ENCODE measurements at regions not wholly inside any gene's neighbourhood (a gene's known extent, or its start where the extent isn't known, plus 50 kb on each side); places are given as distances from the start of the nearest gene placed in this dataset.
"Not testable (repeated sequence)": the region's sequence is repeated elsewhere in the genome, so short reads cannot be mapped to it uniquely, and the experiment has no call there.

DNA sequence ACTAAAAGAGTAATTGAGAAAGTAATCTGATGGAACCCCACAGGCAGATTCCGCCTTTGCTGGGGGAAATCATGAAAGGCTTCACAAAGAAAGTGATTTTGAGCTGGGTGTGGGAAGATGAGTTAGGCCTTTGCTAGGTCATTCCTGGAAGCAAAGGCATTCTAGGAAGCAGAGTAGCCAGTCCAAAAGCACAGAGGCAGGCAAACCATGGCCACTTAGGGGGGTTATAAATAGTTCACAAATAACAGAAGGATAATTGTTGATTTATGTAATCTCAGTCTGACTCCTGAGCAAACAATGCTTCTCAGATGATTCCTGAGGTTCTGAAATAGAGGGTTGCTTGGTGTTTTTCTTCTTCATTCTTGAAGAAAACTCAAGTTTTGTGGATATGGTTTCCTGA is 576.3 kb downstream of the NTRK3 start:
- intact Hi-C loops (cut with micrococcal nuclease) = no loop called here
- CTCF ChIA-PET = no interaction called here
- TF ChIP-seq, protein P1, sequence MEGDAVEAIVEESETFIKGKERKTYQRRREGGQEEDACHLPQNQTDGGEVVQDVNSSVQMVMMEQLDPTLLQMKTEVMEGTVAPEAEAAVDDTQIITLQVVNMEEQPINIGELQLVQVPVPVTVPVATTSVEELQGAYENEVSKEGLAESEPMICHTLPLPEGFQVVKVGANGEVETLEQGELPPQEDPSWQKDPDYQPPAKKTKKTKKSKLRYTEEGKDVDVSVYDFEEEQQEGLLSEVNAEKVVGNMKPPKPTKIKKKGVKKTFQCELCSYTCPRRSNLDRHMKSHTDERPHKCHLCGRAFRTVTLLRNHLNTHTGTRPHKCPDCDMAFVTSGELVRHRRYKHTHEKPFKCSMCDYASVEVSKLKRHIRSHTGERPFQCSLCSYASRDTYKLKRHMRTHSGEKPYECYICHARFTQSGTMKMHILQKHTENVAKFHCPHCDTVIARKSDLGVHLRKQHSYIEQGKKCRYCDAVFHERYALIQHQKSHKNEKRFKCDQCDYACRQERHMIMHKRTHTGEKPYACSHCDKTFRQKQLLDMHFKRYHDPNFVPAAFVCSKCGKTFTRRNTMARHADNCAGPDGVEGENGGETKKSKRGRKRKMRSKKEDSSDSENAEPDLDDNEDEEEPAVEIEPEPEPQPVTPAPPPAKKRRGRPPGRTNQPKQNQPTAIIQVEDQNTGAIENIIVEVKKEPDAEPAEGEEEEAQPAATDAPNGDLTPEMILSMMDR (IDR thresholded peaks at IDR 0.05) = no peak
- no peak for ATAC-seq
- peaks cover 15% of the 10 kb centered on the region for H3K9me3 Mint-ChIP-seq
- POLR2A ChIA-PET = no interaction called here
- no peaks in the 10 kb centered on the region for H3K27me3 Mint-ChIP-seq
- H3K4me1 Mint-ChIP-seq (ENCODE audit: low read depth) = no peaks in the 10 kb centered on the region
- no peak overlapping the region for H3K27ac Mint-ChIP-seq
- H3K36me3 Mint-ChIP-seq (ENCODE audit: low read depth) = no peaks in the 10 kb centered on the region
- H3K4me3 Mint-ChIP-seq = no peak overlapping the region
- no peak for DNase-seq

DNA sequence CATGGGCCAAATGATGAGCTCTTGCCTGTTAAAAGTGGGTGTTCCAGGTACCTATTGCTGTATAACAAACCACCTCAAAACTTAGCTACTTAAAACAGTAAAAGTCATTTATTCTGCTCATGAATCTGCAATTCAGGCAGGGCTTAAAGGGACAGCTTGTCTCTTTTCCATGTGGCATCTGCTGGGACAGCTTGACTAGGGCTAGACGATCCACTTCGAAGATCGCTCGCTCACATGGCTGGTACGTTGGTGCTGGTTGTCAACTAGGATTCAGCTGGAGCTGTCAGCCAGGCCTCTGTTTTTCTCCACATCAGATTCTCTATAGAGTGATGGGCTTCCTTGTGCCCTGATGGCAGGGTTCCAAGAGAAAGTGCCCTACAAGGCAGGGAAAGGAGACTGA is 581.3 kb downstream of the NTRK3 start:
- Mint-ChIP-seq H3K27ac (no peak overlapping the region), H3K4me3 (no peak overlapping the region), H3K9me3 (peaks cover 10% of the 10 kb centered on the region), H3K27me3 (no peaks in the 10 kb centered on the region), H3K4me1 (ENCODE audit: low read depth) (no peaks in the 10 kb centered on the region), H3K36me3 (ENCODE audit: low read depth) (no peaks in the 10 kb centered on the region)
- POLR2A ChIA-PET = no interaction called here
- no peak for DNase-seq
- CTCF ChIA-PET = no interaction called here
- TF ChIP-seq, protein P1 (IDR thresholded peaks at IDR 0.05) = no peak
- ATAC-seq = no peak
- intact Hi-C loops (cut with micrococcal nuclease) = no loop called here

DNA sequence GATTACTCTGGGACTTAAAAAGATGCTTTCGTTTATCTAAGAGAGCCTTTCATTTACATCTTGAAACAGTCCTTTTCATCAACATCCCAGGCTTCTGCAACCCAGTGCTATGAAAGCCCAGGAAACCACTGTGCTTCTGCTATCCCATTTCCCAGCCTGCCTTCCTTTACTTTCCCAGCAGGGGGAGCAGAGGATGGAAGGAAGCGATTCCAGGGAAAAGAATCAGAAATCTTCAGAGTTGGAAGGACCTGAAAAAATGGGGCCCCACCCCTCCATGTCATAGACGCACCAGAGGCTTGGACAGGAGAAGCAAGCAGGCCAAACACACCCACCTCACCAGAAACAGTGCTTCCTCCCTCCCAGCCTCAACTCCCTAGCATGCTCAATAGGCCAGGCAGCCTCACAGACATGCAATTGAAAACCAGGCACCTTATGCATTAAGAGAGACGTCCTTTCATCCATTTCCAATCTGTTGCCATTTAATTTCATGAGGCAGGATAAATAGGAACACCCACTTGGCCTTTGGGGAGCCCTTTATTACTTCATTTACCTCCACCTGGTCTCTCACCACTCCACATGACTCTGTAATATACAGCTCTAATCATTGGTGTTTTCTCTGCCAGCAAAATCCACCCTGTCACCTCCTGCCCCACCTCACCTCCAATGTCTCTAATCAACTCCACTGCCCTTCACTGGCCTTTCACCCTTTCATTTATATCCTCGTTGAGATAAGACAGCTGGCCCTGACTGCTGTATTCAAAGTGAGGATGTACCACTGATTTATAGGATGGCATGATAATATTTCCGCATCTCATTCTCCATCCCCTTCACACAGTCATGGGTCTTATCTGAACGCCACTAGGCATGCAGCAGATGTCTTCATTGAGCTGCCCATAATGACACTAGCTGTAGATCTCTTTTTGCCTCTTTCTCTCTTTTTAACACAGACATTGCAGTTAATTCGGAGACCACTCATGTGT is 583.9 kb downstream of the NTRK3 start:
- H3K27me3 Mint-ChIP-seq = no peaks in the 10 kb centered on the region
- ChIA-PET POLR2A (no interaction called here), CTCF (no interaction called here)
- DNase-seq (no peak), ATAC-seq (no peak)
- no peaks in the 10 kb centered on the region for H3K4me1 Mint-ChIP-seq (ENCODE audit: low read depth)
- intact Hi-C loops (cut with micrococcal nuclease) = no loop called here
- no peak overlapping the region for H3K4me3 Mint-ChIP-seq
- TF ChIP-seq, protein P1 (IDR thresholded peaks at IDR 0.05) = no peak
- no peak overlapping the region for H3K27ac Mint-ChIP-seq
- no peaks in the 10 kb centered on the region for H3K36me3 Mint-ChIP-seq (ENCODE audit: low read depth)
- peaks cover 19% of the 10 kb centered on the region for H3K9me3 Mint-ChIP-seq

DNA sequence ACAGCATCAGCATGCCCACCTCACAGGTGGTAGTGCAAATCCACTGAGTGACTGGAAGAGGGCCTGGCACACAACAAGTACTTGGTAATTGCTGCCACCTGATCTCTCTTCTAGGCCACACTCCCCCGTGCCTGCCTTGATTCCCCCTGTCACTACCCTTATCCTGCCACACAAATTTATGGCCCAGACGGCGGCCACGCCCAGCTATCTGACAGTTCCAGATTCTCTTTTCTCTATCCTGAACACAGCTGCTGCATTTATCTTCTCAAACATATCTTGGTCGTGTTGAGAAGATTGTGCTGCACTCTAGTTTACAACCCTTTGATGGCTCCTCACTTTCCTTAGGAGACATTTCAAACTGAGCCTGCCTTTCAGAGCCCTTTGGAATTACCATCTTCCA is 585.2 kb downstream of the NTRK3 start:
- ChIA-PET POLR2A (no interaction called here), CTCF (no interaction called here)
- TF ChIP-seq, protein P1 (IDR thresholded peaks at IDR 0.05) = no peak
- intact Hi-C loops (cut with micrococcal nuclease) = no loop called here
- ATAC-seq (no peak), DNase-seq (no peak)
- Mint-ChIP-seq H3K4me1 (ENCODE audit: low read depth) (no peaks in the 10 kb centered on the region), H3K36me3 (ENCODE audit: low read depth) (no peaks in the 10 kb centered on the region), H3K4me3 (no peak overlapping the region), H3K27me3 (no peaks in the 10 kb centered on the region), H3K9me3 (peaks cover 14% of the 10 kb centered on the region), H3K27ac (no peak overlapping the region)

DNA sequence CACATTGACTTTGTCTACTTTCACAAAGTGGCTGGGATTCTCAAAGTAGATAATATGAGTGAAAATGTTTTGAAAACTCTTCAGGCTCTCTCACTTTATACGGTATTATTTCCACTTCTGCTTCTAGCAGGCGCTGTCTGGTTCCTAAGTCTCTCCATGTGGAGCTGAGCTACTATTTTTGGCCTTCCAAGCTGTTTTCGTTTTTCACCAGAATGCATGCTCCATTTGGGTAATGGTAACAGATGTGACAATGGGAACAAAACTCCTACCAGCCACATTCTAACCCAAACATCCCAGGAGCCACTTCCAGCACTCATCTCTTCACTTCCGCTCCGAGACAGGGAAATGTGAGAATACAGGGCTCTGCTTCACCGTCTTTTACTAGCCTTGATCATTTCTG is 586.7 kb downstream of the NTRK3 start:
- no peak overlapping the region for H3K27ac Mint-ChIP-seq
- H3K4me1 Mint-ChIP-seq (ENCODE audit: low read depth) = no peaks in the 10 kb centered on the region
- H3K27me3 Mint-ChIP-seq = no peaks in the 10 kb centered on the region
- ATAC-seq (no peak), DNase-seq (no peak)
- intact Hi-C loops (cut with micrococcal nuclease) = no loop called here
- ChIA-PET CTCF (no interaction called here), POLR2A (no interaction called here)
- H3K36me3 Mint-ChIP-seq (ENCODE audit: low read depth) = no peaks in the 10 kb centered on the region
- H3K9me3 Mint-ChIP-seq = peaks cover 14% of the 10 kb centered on the region
- H3K4me3 Mint-ChIP-seq = no peak overlapping the region
- TF ChIP-seq, protein P1 (IDR thresholded peaks at IDR 0.05) = no peak

DNA sequence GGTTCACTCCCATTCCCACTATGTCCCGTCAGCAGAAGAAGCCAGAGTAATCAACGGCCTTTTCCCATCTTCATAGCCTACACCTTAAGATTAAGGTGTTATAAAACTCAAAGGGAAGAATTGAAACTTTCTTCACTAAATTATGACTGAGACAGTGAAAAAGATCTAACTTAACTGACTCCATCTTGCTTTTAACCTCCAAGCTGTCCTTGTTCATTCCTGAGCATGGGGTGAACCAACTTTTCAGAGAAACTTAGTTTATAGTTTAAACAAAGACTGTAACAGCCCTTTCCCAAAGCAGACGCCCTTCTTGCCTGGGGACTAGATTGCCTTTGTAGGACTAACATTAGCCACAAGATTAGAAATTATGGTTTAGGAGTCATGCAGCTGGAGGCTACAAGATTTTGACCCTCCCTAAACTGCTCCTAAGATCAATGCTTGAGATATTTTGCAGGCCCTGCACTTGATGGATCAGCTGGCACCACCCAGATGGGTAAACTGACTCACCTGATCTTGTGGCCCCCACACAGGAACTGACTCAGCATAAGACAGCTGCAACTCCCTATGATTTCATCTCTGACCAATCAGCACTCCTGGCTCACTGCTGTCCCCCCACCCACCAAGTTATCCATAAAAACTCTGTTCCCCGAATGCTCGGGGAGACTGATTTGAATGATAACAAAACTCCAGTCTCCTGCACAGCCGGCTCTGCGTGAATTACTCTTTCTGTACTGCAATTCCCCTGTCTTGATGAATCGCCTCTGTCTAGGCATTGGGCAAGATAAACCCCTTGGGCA is 587.6 kb downstream of the NTRK3 start:
- H3K4me3 Mint-ChIP-seq; H3K27me3 Mint-ChIP-seq; POLR2A ChIA-PET; H3K27ac Mint-ChIP-seq; H3K36me3 Mint-ChIP-seq (ENCODE audit: low read depth); intact Hi-C loops (cut with micrococcal nuclease); H3K4me1 Mint-ChIP-seq (ENCODE audit: low read depth); CTCF ChIA-PET; ATAC-seq: not testable (repeated sequence)
- H3K9me3 Mint-ChIP-seq = peaks cover 15% of the 10 kb centered on the region
- DNase-seq = peak; percentile 3
